NT2/D1 (cell line): ENCODE measurements at regions not wholly inside any gene's neighbourhood (a gene's known extent, or its start where the extent isn't known, plus 50 kb on each side); places are given as distances from the start of the nearest gene placed in this dataset.

Experiments used
- SUZ12 ChIP-seq: IDR thresholded peaks from 2 replicates; pipeline ENCODE4 v1.6.1; 2011; ENCODE audit not compliant: insufficient read length, insufficient read depth; ENCODE audit errors: extremely low read depth
- YY1 ChIP-seq: IDR thresholded peaks from 2 replicates; pipeline ENCODE4 v1.6.1; 2011; ENCODE audit not compliant: insufficient read length, insufficient read depth
- ZNF274 ChIP-seq: IDR thresholded peaks from 2 replicates; pipeline ENCODE4 v1.6.1; 2011; ENCODE audit warnings: mild to moderate bottlenecking, low read depth, low read length

DNA sequence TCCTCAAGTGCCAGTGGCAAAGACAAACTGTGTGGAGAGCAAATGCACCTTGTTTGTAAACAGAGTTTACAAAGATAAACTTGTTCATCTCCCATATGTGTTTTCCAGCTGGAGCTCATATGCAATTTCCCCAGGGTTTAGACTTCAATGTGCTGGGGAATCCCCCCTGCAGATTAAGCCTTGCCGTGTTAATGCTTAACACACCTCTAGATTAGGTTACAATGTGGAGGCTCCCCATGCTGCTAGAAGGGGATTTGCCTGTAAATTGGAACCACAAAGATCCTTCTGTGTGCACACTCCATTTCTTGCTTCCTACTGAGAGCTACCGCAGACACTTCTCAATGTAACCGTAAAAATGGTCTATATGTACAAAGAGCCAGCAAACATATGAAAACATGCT is 263.1 kb downstream of the TBX18 start:
- TF ChIP-seq ZNF274 (no peak), YY1 (no peak), SUZ12 (no peak)
